Mucosa of gallbladder (tissue), 1 donor: ENCODE measurements at regions not wholly inside any gene's neighbourhood (a gene's known extent, or its start where the extent isn't known, plus 50 kb on each side); places are given as distances from the start of the nearest gene placed in this dataset.
"Not testable (repeated sequence)": the region's sequence is repeated elsewhere in the genome, so short reads cannot be mapped to it uniquely, and the experiment has no call there.

Source experiments
- DNase-seq: peaks from one replicate; pipeline ENCODE4 v3.0.0-alpha.2; 2020; ENCODE audit warnings: low spot score
- donor health status: DM: no; HTN: no; CAD: no.

DNA sequence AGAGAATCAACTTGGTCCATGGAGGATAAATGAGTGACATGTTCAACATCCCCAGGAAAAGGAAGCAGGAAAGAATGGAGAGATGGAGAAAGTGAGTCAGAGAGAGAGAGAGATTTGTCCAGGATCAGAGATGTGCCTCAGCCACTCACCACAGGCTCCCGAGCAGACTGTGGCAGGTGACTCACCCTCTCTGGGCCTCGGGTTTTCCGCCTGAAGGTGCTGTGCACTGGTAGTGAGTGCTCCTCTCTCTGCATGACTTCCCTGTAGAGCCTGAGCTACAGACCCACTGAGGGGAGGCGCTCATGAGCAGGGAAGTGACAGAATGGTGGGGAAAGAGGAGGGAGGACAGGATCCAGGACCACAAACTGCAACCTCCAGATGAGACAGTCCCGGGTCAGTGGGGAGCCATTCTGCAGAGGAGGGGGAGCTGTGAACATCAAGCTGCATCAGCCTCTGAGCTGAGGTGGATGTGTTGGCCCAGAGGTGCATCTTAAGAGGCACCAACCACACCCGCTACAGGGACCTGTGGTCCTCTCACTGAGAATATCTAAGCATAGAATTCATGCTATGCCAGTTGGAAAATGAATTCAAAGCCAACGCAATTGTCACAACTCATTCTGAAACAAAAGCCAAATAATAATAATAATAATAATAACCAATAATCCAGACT, 433.4 kb downstream of the BRD1 start:
- no peak for DNase-seq

DNA sequence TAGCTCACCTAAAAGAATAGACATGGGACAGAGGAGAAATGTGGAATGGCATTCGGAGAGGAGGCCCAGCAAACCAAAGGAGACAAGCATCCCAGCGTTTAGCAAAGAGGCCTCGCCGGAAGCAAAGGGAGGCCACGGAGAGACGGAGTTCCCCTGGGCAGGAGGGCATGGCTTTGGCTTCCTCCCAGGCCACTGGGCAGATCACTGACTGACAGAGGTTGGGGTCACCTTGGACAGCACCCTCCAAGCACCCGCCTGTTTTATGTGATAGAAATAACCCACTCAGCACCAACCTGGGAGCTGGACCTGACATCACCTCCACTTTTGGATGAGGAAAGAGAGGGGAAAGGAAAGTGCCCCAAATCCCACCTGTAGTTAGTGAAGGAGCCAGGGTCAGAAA, 434.1 kb downstream of the BRD1 start:
- DNase-seq = no peak

DNA sequence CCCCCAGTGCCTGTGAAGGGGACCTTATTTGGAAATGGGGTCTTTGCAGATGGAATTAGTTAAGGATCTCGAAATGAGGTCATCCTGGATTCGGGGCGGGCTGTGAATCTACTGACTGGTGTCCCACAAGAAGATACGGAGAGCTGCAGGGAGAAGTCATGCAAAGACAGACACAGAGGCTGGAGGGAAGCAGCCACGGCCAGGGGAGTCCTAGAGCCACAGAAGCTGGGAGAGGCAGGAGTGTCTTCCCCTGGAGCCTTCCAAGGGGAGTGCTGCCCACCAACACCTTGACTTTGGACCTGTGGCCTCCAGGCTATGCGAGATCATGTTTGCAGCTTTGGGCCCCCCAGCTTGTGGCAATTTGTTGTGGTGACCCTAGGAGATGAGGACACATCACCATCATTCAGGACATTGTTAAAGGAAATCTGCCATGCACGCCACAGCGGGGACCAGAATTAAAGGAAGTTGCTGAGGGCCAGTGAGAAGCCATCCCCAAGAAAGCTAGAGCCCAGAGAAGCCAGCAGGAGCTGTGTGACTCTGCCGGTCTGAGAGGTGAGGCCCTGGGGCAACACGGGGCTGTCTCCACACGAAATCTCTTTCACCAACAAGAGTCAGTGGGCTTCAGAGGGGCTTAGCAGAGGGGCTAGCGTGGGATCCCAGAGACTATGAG, 434.7 kb downstream of the BRD1 start:
- DNase-seq = no peak

DNA sequence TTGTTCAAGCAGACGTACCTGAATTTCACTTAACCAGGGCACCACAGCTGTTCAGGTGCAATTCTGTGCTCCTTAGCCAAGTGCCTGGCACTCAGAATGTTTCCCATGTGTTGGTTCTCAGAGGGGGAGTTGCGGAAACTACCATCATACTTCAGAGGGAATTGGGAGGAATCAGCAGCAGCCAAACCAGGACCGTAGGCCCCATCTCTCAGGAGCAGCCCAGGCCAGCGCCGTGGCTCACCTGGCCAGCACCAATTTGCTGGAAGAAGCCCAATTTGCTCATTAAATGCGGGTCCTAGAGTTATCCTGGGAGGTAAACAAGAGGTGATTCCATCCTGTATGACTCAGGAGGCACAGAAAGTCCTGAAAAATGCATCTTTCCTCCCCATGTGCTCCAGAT, 435.4 kb downstream of the BRD1 start:
- no peak for DNase-seq

DNA sequence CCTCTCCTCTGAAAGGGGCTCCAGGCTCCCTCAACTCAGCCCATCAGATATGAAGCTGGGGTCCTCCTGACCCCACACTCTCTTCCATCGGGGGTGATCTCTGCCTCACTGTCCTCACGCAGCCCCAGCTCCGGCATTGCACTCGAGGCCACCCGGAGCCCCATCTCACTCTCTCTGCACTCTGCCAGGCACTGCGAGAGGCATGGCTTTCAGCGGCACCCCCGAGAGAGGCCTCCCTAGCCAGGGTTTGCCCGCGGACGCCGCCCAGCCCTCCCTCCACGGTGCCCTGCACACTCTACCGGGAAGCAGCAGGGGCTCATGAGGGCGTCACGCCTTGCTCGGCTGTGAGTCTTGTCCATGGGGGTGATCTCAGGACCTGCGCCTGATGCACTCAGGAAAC, 436.2 kb downstream of the BRD1 start:
- no peak for DNase-seq

DNA sequence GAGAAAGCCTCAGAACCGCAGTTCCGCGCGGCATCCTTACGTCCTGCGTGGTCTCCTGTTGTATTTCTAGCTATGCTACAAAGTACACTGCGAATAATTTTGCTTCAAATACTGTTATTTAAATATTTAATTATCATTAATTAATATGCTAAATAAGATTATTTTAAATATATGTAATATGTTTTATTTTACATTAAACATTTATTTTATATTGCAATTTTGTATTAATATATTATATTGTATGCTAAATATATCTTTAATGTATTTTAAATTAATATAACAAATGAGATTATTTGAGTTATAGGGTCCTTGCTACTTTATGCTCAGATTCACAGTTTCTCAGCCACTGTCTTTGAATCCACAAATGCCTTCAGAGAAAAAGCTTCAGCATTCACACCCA, 436.7 kb downstream of the BRD1 start:
- no peak for DNase-seq

DNA sequence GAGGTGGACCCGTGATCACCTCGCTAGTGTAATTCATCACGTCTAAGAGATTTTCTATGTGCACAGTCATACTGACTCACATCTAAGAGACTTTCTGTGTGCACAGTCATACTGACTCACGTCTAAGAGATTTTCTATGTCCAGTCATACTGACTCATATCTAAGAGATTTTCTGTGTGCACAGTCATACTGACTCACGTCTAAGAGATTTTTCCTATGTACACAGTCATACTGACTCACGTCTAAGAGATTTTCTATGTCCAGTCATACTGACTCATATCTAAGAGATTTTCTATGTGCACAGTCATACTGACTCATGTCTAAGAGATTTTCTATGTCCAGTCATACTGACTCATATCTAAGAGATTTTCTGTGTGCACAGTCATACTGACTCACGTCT, 443.8 kb downstream of the BRD1 start:
- DNase-seq = not testable (repeated sequence)

DNA sequence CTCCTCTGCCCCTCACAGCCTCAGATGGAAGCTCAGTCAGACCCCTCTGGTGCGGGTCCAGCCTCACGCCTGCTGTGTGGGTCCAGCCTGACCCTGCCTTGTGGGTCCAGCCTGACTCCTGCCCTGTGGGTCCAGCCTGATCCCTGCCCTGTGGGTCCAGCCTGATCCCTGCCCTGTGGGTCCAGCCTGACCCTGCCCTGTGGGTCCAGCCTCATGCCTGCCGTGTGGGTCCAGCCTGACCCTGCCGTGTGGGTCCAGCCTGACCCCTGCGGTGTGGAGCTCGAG, 445.3 kb downstream of the BRD1 start:
- peak; percentile 4 for DNase-seq

DNA sequence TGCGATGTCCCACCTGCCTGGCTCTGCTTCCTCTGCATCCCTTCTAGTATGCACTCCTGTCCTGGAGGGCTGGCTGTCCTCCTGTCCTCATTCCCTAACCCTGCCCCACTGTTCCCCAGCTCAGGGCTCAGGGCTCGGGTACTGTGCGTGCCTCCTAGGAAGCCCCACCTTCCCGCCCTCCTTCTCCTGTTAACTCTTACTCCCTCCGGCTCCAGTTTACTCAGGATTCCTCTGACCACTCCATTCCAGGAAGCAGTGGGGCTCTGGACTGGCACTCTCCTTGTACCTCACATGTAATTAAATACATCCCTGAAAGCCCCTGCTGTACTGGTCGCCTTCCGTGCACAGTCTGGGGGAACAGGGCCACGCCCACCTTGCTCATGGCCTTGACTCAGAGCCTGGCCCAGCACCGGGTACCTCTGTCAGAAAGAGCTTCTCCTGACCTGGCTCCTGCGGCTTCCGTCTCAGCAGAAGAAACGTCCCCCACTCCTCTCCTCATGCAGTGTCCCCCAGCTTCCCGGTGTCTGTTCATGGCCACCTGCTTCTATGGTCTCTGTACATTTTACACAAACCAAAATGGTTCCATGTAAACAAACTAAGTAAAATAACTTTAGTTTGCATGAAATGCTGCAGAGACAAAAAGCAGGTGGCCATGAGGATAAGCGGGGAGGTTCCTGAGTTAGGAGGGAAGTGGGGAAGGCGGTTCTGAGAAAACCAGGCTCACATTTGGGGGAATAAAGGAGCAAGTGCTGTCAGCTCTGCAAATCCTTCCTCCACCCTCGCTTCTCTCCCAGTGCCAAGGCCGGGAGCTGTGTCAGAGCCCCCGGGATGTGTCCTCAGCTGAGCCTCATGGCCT, 445.9 kb downstream of the BRD1 start:
- DNase-seq = peak; percentile 5

DNA sequence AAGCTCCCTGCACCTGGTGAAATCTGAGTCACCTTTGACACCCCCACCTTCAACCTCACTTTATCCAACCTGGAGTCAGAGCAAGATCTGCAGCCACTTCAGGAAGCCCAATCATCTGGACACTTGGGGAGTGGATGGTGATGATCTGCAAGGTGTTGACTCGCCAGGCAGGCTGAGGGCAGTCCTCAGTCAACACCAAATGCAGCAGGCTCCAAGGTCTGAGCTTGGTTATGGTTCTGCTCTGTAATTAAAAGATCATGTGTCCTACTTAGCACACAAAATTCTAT, 446.9 kb downstream of the BRD1 start:
- DNase-seq = no peak

DNA sequence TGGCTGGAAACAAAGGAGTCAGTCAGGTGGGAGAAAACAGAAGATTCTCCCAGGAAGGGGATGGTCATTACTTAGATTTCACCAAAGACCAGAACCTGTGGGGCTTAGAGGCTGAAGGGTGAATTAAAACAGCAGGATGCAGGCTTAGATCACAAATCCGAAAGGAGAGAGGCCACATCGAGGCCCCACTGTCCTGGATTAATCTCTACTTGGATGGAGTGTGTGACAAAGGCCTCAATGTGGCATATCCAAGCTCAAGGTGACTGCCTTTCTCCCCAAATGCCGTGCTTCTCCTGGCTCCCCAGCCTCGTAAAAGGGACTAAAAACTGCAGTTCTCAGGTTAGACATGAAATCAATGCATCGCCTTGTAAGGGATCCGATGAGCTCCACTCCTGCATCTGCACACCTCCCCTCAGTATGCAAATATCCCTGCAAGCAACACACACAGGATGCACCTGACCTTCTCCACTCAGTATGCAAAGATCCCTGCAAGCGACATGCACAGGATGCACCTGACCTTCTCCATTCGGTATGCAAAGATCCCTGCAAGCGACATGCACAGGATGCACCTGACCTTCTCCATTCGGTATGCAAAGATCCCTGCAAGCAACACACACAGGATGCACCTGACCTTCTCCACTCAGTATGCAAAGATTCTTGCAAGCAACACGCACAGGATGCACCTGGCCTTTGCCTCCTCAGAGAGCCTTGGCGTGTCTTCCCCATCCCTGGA, 447.4 kb downstream of the BRD1 start:
- DNase-seq = no peak

DNA sequence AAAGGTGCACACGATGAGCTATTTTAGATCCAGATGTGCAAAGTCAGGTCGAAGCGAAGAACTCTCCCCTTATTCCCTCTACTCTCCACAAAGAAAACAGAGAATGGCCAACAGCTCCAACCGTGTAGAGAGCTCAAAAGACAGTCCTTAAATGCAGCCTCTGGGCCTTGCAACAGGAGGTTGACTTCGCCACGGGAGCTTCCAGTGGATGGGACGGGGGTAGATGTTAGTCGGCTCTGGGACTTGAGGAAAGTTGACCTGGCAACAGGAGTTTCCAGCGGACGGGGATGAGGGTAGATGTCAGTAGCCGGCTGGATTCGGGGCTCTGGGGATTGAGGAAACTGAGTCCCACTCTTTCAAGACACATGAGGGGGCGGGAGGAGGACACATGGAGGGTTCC, 450.4 kb downstream of the BRD1 start:
- peak; percentile 6 for DNase-seq

DNA sequence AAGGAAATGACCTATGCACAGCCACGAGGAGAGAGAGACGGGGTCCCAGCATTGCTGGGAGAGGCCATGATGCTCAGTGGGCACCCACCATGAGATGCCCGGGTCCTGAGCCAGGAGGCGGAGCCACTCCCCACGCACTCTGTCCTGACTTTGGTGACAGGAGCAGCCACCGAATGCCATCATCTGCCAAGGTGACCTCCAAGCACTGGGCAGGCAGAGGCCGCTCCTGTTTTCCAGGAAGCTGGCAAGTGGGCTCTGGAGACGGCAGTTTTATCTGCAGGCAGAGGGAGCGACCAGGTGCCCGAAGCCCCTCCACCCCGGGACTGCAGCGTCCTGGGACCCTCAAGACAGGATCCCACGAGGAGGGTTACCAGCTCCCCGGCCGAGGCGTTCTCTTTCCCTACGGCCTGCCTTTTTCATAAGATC, 453.9 kb downstream of the BRD1 start:
- DNase-seq = peak; percentile 5

DNA sequence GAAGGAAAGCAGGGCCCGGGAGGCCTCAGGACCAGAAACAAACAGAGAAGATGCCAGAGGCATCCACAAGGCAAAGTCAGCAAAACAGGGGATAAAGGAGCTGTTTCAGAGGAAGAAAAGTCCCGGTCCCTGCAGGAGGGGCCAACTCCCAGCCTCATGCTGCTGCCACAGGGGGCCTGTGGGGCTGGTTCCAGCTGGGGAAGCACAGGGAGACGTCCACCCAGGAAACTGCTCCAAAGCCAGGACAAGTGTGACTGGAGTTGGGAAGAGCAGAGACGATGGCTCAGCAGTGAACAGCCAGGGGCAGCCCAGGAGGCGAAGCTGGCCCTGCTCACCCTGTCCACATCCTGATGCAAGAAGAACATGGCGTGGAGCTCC, 454.4 kb downstream of the BRD1 start:
- DNase-seq = peak; percentile 7

DNA sequence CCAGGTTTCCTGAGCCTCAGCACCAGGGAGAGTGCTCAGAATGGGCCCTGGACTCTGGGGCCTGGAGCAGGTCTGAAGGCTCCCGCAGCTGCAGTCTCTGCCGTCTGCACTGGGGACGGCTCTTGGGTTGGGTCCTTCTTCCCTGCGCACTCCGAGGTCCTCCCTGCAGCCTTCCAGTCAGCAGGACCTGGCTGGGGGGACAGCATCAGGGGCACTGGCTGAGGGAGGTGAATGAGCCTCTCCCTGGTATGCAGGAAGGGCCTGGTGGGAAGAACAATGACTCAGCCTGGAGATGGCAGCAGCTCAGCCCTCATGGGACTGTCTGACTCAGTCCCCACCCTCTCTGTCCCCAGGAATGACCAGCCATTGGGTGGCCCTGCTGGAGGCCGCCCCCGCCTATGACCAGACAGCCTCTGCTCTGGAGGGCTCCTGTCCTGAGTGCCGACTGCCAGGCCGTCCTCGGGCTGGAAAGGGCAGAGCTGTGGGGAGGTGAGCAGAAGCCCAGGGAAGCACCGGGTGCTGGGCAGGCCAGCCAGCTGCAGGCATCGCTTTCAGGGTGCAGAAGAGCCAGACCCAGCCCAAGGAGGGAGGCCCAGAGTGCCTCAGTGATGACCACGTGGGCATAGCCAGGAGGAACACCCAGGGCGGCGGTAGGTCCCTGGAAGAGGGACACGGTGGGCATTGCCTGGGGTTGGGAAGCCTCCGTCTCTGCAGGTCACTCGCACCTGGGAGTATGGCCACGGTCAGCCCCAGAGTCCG, 455.0 kb downstream of the BRD1 start:
- peak; percentile 6 for DNase-seq

DNA sequence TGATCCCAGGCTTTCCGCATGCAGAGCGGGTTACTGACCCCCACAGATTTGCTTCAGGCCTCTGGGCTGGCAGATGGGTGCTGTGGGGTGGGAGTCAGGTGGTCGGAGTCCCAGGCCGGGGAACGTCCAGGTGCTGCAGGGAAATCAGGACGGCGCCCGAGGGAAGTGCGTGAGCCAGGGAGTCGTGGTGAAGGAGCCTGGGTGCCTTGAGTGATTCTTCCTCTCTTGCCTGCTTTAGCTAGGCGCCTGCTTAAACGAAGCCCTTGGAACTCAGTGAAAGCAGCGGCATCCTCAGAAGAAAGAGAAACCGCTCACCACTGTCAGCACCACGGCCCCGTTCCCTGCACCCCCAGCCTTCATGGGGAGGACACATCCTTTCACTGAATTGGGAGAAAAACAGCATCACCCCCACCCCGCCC, 455.6 kb downstream of the BRD1 start:
- peak; percentile 8 for DNase-seq

DNA sequence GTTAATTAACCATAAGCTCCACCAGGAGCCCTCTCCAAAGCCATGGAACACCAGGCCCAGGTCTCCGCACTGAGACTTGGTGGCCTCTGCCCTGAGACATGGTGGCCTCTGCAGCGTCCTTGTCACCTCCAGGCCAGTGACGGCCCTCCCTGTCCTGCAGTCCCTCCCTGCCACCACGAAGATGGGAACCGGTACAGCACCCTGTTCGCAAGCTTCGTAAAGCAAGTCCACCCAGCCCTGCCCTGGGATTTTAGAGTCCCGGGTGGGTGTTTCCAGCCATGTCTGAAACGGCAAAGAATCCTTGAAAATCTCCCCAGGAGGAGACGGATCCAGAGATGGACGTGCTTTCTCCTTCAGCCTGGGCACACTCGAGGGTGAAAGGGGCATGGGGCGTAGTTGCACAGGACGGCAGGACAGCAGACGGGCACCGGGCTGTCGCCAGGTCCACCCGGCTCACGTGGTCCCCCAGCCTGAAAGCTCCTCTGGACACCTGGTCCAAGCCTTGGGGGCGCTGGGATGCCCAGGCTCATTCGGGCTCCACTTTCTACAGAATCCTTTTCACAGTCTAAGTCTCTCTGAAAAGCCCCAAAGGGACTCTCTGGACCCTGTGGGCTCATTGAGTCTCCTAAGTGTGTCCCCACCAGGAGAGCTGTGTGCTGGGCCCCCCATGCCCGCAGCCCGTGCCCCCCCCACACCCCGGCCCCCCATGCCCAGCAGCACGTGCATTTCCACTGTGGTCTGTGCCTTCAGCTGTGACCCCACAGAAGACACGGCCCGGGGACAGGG, 456.2 kb downstream of the BRD1 start:
- DNase-seq = no peak

DNA sequence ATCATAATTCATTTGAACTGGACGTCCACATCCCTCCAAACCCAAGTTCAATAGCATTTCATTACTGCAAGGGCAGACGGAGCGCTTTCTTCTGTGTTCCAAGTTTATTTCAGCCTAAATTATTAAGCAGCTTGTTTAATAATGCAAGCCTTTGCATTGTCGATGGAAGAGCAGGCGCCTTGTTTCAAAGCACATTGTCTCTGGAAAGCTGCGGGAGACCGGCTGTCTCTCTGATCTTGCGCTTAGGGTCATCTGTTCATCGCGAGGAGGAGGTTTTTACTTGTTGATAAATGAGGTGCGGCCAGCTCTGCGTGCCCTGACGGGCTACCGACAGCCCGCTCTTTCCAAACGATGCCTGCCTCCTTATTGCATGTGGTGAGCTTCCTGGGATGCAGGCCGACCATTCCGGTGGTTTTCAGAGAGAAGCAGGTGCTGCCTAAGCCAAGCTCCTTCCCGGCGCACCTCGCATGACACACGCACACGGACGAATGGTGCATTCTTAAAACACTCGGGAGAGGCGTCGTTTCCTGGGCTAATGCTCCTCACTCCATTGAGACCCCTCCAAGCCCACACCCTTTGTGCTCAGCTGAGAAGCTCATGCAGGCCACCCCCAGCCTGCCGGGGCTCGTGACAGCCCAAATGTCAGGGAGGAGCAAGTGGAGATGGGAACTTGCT, 456.9 kb downstream of the BRD1 start:
- peak; percentile 8 for DNase-seq

DNA sequence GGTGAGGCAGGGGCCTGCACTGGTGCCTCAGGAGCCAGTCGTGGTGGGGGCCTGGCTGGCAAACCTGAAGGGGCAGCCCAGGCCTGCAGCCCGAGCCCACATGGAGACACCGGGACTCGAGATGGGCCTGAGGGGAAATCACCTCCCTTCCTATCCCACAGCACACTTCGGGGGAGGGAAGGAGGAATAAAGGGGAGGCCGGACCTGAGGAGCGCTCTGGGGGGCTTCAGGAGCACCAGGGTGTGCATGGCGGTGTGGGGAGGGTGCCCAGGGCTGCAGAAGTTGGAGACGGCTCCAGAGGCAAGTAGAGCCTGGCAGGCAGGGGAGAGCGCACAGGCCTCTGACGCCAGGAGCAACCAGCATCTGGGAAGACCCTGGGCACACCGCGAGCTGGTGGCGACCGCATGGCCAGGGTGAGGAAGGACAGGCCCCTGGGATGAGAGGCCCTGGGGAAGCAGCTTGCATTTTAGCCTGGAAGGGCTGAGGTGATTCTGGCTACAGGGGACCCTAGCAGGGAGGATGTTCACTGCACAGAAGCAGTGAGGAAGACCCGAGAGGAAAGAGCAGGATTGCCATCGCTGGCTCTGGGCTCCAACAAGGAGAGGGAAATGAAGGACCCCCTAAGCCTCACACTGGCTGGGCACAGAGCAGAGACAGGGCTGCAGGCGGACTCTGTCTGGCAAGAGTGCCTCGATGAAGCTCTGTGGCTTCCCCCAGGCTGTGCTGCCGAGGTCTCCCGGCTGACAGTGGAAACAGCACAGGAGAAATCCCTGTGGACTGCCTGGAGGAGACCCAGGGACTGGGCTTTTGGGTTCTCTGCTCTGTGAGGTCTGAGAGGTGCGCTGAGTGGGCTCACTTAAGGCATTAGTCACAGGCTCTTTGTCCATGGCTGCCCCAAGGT, 457.7 kb downstream of the BRD1 start:
- peak; percentile 6 for DNase-seq
